ENCODE measurements at regions not wholly inside any gene's neighbourhood (a gene's known extent, or its start where the extent isn't known, plus 50 kb on each side); places are given as distances from the start of the nearest gene placed in this dataset.

DNA sequence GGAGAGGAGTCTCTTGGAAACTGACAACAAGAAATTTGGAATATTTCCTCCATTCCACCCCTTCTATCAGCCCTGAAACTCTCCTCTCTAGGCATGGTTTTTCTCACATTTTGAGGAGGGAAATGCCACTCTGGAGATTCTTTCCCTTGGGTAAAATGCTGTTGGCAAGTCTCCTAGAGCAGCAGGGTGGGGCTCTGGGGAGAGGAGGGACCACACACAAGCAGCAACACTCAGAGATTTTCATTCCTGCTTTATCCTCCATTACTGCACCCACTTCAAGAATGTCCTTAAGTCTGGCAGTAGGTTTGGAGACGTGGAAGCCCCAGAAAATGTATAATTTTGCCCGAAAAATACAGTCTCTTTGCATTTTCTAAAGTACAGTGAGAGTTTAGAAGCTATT is 130.8 kb upstream of the FLRT2 start:
- in situ Hi-C loops (cut with MboI; ENCODE audit: low pct_ligation_motif_present in 1 of 4, low pct_unique_long_range_greater_than_20kb in 1 of 4, low sequenced_read_pairs in 3 of 4): no loop called here
- no peaks in the 10 kb centered on the region for H3K27me3 ChIP-seq
- no peaks in the 10 kb centered on the region for H3K36me3 ChIP-seq
- no peaks in the 10 kb centered on the region for H3K9me3 ChIP-seq
- no peak for TF ChIP-seq POLR2A (IDR thresholded peaks at IDR 0.05)
- TF ChIP-seq, protein P1, sequence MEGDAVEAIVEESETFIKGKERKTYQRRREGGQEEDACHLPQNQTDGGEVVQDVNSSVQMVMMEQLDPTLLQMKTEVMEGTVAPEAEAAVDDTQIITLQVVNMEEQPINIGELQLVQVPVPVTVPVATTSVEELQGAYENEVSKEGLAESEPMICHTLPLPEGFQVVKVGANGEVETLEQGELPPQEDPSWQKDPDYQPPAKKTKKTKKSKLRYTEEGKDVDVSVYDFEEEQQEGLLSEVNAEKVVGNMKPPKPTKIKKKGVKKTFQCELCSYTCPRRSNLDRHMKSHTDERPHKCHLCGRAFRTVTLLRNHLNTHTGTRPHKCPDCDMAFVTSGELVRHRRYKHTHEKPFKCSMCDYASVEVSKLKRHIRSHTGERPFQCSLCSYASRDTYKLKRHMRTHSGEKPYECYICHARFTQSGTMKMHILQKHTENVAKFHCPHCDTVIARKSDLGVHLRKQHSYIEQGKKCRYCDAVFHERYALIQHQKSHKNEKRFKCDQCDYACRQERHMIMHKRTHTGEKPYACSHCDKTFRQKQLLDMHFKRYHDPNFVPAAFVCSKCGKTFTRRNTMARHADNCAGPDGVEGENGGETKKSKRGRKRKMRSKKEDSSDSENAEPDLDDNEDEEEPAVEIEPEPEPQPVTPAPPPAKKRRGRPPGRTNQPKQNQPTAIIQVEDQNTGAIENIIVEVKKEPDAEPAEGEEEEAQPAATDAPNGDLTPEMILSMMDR (IDR thresholded peaks at IDR 0.05): no peak
- TF ChIP-seq POLR2AphosphoS5 (IDR thresholded peaks at IDR 0.05): no peak
- TF ChIP-seq EP300 (IDR thresholded peaks at IDR 0.05; ENCODE audit: low read depth): no peak
- no peak overlapping the region for H3K27ac ChIP-seq
- intact Hi-C loops (cut with DNase I; ENCODE audit: low total_unique reads): no loop called here
- no peaks in the 10 kb centered on the region for H3K4me1 ChIP-seq
- WGBS, 2 donors (ENCODE audit: low coverage in 1 of 2): 25 to 47% methylated on average over 2 of the region's 2 CpGs
- no peak overlapping the region for H3K4me3 ChIP-seq
- no peak for DNase-seq

DNA sequence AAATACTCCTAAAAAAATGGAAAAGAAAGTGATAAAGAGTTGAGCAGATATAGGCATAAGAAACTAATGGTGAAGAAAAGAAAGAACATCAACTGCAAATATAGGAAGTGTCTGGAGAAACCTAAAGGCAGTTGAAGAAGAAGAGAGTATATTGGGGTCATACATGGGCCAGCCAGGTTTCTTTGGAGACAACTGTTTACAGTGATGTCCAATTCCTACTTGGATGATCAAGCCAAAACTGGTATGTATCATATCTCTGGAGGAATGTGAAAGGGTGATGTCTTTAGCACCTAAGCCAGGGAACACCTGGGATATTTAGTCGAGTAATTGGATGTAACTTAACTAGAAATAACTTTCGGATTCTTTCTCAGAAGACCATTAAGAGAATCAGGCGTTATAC is 129.3 kb upstream of the FLRT2 start:
- 86 to 96% methylated on average over 3 of the region's 3 CpGs for WGBS, 2 donors (ENCODE audit: low coverage in 1 of 2)
- TF ChIP-seq EP300 (IDR thresholded peaks at IDR 0.05; ENCODE audit: low read depth) (no peak), POLR2A (IDR thresholded peaks at IDR 0.05) (no peak), POLR2AphosphoS5 (IDR thresholded peaks at IDR 0.05) (no peak)
- TF ChIP-seq, protein P1 (IDR thresholded peaks at IDR 0.05): no peak
- intact Hi-C loops (cut with DNase I; ENCODE audit: low total_unique reads): no loop called here

DNA sequence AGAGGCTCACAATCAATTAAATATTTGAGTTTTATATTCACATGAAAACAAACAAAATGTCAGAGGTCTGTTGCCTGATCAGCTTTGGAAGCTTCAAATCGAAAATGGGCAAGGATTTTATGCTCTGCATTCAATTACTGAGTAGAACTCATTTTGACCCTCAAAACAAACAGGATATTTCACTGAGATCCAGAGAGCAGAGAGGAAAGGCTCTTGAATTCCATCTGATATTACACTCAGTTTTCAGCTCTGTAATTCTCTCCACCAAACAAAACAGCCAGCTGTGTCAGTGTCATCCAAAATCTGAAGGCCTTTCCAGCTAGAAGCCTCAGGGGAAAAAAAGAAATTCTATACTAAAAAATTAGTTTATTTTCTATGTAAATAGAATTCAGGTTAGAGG is 128.6 kb upstream of the FLRT2 start:
- Histone ChIP-seq H3K27ac (no peak overlapping the region), H3K9me3 (no peaks in the 10 kb centered on the region), H3K36me3 (no peaks in the 10 kb centered on the region), H3K4me3 (no peak overlapping the region), H3K4me1 (no peaks in the 10 kb centered on the region), H3K27me3 (no peaks in the 10 kb centered on the region)
- WGBS, 2 donors (ENCODE audit: low coverage in 1 of 2): 33 to 38% methylated on average over 1 of the region's 1 CpG
- intact Hi-C loops (cut with DNase I; ENCODE audit: low total_unique reads) (no loop called here), in situ Hi-C loops (cut with MboI; ENCODE audit: low pct_ligation_motif_present in 1 of 4, low pct_unique_long_range_greater_than_20kb in 1 of 4, low sequenced_read_pairs in 3 of 4) (no loop called here)
- TF ChIP-seq POLR2A (IDR thresholded peaks at IDR 0.05): no peak
- DNase-seq: no peak

More for the DNA sequence above, 129.3 kb upstream of the FLRT2 start:
- in situ Hi-C loops (cut with MboI; ENCODE audit: low pct_ligation_motif_present in 1 of 4, low pct_unique_long_range_greater_than_20kb in 1 of 4, low sequenced_read_pairs in 3 of 4): no loop called here
- no peak overlapping the region for H3K27ac ChIP-seq
- H3K36me3 ChIP-seq: no peaks in the 10 kb centered on the region
- no peaks in the 10 kb centered on the region for H3K27me3 ChIP-seq
- H3K4me3 ChIP-seq: no peak overlapping the region
- no peaks in the 10 kb centered on the region for H3K9me3 ChIP-seq
- no peak for DNase-seq
- no peaks in the 10 kb centered on the region for H3K4me1 ChIP-seq

DNA sequence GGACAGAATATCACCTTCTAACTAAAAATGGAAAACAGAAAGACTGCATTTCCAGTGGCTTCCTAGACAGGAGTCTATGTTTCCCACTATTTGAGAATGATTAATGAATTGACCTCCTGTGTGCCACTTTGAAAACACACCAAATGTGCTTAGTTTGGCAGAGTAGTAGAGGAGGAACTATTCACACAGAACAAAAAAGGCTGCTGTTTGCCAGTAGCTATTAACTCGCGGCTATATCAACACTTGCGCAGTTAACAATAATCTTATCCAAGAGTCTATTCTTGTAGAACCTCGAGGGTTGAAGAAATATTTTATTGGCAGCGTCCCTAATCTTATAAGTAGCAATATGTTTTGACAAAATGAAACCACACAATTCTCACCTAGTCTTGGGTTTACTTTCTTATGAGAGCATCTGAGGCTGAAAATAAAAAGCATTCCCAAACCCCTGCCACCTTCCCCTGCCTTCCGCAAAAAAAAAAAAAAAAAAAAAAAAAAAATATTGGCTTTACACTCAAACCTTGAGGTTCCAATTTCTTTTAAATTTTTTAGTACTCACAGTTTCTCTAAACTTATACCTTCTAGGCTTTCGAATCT is 127.3 kb upstream of the FLRT2 start:
- intact Hi-C loops (cut with DNase I; ENCODE audit: low total_unique reads): no loop called here
- no peak overlapping the region for H3K27ac ChIP-seq
- no peaks in the 10 kb centered on the region for H3K27me3 ChIP-seq
- in situ Hi-C loops (cut with MboI; ENCODE audit: low pct_ligation_motif_present in 1 of 4, low pct_unique_long_range_greater_than_20kb in 1 of 4, low sequenced_read_pairs in 3 of 4): no loop called here
- no peaks in the 10 kb centered on the region for H3K9me3 ChIP-seq
- no peak for DNase-seq
- no peak for TF ChIP-seq POLR2AphosphoS5 (IDR thresholded peaks at IDR 0.05)
- no peak for TF ChIP-seq POLR2A (IDR thresholded peaks at IDR 0.05)
- no peak for TF ChIP-seq EP300 (IDR thresholded peaks at IDR 0.05; ENCODE audit: low read depth)
- TF ChIP-seq, protein P1 (IDR thresholded peaks at IDR 0.05): no peak
- H3K36me3 ChIP-seq: no peaks in the 10 kb centered on the region
- 58 to 62% methylated on average over 7 of the region's 7 CpGs for WGBS, 2 donors (ENCODE audit: low coverage in 1 of 2)
- H3K4me3 ChIP-seq: no peak overlapping the region
- no peaks in the 10 kb centered on the region for H3K4me1 ChIP-seq

Measured in transverse colon (tissue), 4 donors.